K562 (cell line): ENCODE measurements at regions not wholly inside any gene's neighbourhood (a gene's known extent, or its start where the extent isn't known, plus 50 kb on each side); places are given as distances from the start of the nearest gene placed in this dataset.

ENCODE experiments used
- EP300 ChIP-seq: IDR thresholded peaks from 2 replicates; pipeline ENCODE4 v1.6.1; 2012; ENCODE audit warnings: low read length, improper control_type of control experiment
- SMARCA5 ChIP-seq: fragments of 450-650 bp; IDR thresholded peaks from 2 replicates; pipeline ENCODE4 v1.6.1; 2016
- TAF15 ChIP-seq: fragments of 200-400 bp; formaldehyde crosslinking; IDR thresholded peaks from 2 replicates; pipeline ENCODE4 v1.6.1; 2017; ENCODE audit warnings: mild to moderate bottlenecking, low read depth, low read length, moderate library complexity
- ZNF143 ChIP-seq: sonication (generic); formaldehyde crosslinking; IDR thresholded peaks from 2 replicates; pipeline ENCODE4 v1.9.0; 2022; ENCODE audit warnings: mild to moderate bottlenecking, missing genetic modification reagents
- TF ChIP-seq, protein P1 (sequence below): sonication (generic); formaldehyde crosslinking; IDR thresholded peaks from 2 replicates; pipeline ENCODE4 v1.8.1; 2023; ENCODE audit warnings: mild to moderate bottlenecking, missing genetic modification reagents, moderate library complexity
- TF ChIP-seq, protein P2 (sequence below): sonication (generic); formaldehyde crosslinking; IDR thresholded peaks from 2 replicates; pipeline ENCODE4 v1.8.0; 2022; ENCODE audit warnings: mild to moderate bottlenecking, low read depth, missing genetic modification reagents

DNA sequence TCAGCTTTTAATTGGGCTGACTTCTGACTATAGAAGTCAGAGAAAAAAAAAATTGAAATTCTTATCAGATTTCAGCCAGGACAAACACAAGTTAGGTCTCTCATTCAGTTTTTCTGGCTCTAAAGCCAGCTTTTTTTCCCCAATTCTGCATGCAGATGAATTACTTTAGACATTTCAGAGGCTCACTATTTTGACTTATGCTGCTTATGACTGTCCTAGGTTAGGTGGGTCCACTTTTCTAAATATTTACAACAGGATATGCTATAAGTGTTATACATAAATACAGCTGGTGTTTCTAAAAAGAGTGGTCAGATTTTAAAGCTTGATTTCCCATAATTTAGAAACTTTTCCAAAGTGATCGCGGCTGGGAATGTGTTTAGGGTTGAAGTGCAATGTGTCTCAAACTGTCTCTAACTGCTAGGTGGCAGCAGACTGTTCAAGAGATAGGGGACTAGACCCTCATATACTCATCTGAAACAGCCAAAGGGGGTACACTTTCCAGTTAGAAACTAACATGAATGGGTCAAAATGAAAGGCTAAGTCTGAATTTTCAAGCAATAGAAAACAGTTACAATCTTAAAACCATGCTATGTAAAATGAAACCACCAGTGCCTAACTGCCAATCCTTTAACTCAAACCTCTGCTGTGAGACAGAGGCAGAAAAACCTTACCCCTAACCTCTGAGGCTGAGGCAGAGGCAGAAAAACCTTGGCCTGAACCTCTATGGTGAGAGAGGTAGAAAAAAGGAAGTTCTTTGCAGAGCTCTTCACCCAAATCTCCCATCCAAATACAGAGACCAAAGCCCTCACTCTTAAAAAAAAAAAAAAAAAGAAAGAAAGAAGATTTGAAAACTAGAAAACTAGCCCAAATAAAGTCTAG lies 596.0 kb downstream of the NTRK3 start:
- TF ChIP-seq, protein P1, sequence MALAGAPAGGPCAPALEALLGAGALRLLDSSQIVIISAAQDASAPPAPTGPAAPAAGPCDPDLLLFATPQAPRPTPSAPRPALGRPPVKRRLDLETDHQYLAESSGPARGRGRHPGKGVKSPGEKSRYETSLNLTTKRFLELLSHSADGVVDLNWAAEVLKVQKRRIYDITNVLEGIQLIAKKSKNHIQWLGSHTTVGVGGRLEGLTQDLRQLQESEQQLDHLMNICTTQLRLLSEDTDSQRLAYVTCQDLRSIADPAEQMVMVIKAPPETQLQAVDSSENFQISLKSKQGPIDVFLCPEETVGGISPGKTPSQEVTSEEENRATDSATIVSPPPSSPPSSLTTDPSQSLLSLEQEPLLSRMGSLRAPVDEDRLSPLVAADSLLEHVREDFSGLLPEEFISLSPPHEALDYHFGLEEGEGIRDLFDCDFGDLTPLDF (CRISPR knock-in tag) = no peak
- TF ChIP-seq, protein P2, sequence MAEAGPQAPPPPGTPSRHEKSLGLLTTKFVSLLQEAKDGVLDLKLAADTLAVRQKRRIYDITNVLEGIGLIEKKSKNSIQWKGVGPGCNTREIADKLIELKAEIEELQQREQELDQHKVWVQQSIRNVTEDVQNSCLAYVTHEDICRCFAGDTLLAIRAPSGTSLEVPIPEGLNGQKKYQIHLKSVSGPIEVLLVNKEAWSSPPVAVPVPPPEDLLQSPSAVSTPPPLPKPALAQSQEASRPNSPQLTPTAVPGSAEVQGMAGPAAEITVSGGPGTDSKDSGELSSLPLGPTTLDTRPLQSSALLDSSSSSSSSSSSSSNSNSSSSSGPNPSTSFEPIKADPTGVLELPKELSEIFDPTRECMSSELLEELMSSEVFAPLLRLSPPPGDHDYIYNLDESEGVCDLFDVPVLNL (CRISPR knock-in tag) = no peak
- no peak for TF ChIP-seq ZNF143 (CRISPR knock-in tag)
- TF ChIP-seq TAF15 = no peak
- no peak for TF ChIP-seq EP300
- no peak for TF ChIP-seq SMARCA5
